ENCODE measurements at regions not wholly inside any gene's neighbourhood (a gene's known extent, or its start where the extent isn't known, plus 50 kb on each side); places are given as distances from the start of the nearest gene placed in this dataset.

GRCh38 chr22:47343611-47344010 is 581.2 kb downstream of the TBC1D22A start:
- DNase-seq (ENCODE audit: low read depth in 3 of 3), result no peak

GRCh38 chr22:47342446-47342845 is 580.0 kb downstream of the TBC1D22A start:
- DNase-seq (ENCODE audit: low read depth in 3 of 3), result no peak

DNA sequence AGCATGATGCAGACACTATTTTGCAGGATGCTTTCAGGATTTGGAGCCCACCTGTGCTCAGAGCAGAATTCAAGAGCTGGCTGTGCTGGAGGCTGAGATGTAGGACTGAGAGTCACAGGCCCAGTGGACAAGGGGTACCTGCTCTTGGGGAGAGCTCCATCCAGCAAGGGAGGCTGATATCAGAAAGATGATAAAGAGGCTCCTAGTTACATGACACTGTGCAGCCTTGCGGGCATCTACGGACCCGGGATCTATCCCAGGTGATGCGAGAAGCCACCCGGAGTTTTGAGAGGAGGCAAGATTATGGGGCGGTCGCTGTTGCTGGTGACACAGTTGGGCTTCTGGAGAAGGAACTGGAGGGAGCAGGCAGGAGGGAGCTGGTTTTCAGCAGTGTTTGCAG is 579.0 kb downstream of the TBC1D22A start:
- DNase-seq (ENCODE audit: low read depth in 3 of 3), result no peak

DNA sequence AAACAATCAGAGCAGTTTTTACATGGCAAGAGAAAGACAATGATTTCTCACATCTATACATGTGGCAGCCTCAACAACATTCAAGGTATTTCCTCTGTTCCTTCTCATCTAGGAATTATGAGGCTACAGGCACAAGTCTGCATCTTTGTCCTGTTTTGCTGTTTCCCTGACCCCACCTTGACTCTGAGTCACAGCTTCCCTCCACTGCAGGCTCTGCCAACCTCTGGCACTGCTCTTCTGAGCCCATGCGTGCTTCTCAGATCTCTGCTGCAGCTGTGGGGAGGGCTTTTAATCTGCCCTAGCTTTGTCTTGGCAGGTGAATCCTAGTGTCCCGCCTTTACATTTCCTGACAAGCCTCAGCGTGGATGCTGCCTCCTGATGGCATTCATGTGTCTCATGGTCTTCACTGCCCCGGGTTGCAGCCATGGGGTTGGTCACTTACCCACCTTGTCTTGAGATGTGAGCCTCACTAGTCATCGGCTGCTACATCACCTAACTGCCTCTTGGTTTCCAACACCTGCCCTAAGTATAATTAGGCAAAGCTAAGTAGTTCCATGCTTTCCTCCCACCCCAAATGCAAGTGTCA is 578.5 kb downstream of the TBC1D22A start:
- DNase-seq (ENCODE audit: low read depth in 3 of 3), result no peak

- DNase-seq (ENCODE audit: low read depth in 3 of 3), result no peak
Measured at GRCh38 chr22:47337161-47337621, 574.7 kb downstream of the TBC1D22A start.

GRCh38 chr22:47335958-47336357 is 573.5 kb downstream of the TBC1D22A start:
- DNase-seq (ENCODE audit: low read depth in 3 of 3), result no peak

- no peak for DNase-seq (ENCODE audit: low read depth in 3 of 3)
Measured at GRCh38 chr22:47335460-47335859, 573.0 kb downstream of the TBC1D22A start.

GRCh38 chr22:47334601-47335000 is 572.2 kb downstream of the TBC1D22A start:
- no peak for DNase-seq (ENCODE audit: low read depth in 3 of 3)

- DNase-seq (ENCODE audit: low read depth in 3 of 3), result no peak
Measured at GRCh38 chr22:47333625-47334024, 571.2 kb downstream of the TBC1D22A start.

DNA sequence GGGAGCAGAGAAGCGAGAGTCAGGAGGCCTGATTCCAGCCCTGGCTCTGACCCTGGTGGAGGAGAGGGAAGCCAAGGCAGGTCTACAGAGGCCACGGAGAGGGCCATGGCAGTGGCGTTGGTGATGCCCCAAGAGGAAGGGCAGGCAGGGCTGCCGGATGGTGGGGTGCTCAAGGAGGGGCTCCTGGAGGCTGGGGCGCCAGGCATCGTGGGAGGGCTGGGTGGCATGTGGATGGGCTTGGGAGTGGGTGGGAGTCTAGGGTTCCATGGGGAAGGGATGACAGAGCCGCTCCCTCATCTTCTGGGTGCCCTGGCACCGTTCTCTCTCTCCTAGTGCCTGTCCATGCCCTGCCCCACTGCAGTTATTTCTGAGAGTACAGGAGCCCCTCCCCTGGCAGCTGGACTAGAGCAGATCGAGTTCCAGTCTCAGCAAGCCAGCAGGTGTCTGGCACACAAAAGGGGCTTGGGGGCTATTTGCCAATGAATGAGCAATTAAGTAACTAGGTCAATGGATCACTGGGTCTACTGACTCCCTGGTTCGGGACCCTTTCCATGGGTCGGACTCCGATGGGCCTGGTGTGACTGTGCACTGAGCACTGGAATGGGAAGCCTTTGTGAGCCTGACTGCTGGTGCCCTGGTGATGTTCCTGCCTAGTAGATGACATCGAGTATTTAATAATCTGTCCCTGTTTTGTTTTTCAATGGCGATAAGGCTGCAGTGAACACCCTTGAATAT is 570.0 kb downstream of the TBC1D22A start:
- DNase-seq (ENCODE audit: low read depth in 3 of 3), result no peak

DNA sequence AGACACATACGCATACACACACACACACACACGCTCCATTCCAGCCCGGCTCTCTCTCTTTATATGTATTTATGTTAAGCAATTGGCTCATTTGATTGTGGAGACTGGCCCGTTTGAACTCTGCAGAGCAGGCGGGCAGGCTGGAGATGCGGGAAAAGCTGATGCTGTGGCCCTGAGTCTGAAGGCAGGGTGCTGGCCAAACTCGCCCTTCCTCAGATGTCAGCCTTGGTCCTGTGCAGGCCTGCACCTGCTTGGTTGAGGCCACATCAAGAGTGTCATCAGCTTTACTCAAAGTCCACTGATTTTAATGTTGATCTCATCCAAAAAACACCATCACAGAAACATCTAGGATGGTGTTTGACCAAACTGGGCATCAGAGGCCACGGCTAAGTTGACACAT is 569.3 kb downstream of the TBC1D22A start:
- DNase-seq (ENCODE audit: low read depth in 3 of 3), result no peak

- no peak for DNase-seq (ENCODE audit: low read depth in 3 of 3)
Measured at GRCh38 chr22:47329727-47330650, 567.5 kb downstream of the TBC1D22A start.

DNA sequence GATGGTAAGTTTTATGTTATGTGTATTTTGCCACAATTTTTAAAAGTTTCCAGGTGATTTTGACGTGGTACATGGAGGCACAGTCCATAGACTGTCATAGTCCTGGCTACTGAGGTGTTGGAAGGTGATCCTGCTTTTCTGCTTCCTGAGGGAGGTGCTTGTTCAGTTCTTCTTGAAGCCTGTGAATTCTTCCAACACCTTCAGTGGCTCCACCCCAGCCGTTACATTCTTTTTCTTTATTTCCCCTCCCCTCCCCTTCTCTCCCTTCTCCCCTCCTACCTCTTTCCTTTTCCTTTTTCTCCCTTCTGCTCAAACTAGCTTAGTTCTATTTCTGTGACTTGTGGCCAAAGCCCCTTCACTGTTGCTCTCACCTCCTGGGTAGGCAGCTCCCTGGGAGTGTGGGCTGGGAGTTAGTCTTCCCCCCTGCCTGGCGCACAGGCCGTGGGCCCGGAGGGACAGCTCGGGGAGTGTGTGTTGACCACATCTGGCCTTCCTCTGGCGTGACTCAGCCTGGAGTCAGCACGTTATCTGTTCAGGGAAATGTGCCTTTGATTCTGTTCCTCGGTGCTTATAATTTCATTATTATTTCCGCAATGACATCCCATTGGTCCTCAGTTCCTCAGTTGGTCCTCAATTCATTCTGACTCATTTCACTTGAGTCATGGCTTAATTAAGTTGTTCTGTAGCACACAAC is 566.2 kb downstream of the TBC1D22A start:
- DNase-seq (ENCODE audit: low read depth in 3 of 3), result no peak

DNA sequence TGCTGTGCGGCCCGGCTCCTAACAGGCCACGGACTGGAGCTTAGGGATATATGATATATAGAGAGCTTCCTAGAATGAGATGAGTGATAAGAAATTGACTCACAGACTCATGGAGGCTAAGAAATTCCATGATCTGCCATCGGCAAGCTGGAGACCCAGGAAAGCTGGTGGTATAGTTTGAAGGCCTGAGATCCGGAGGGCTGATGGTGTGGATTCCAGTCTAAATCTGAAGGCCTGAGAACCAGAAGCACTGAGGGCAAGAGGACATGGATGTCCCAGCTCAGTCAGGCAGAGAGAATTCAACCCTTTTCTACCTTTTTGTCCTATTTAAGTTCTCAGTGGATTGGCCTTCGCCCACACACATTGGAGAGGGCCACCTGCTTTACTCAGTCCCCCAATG is 564.8 kb downstream of the TBC1D22A start:
- DNase-seq (ENCODE audit: low read depth in 3 of 3), result no peak

- no peak for DNase-seq (ENCODE audit: low read depth in 3 of 3)
Measured at GRCh38 chr22:47325249-47325648, 562.8 kb downstream of the TBC1D22A start.

GRCh38 chr22:47324435-47324990 is 562.1 kb downstream of the TBC1D22A start:
- DNase-seq (ENCODE audit: low read depth in 3 of 3), result no peak

DNA sequence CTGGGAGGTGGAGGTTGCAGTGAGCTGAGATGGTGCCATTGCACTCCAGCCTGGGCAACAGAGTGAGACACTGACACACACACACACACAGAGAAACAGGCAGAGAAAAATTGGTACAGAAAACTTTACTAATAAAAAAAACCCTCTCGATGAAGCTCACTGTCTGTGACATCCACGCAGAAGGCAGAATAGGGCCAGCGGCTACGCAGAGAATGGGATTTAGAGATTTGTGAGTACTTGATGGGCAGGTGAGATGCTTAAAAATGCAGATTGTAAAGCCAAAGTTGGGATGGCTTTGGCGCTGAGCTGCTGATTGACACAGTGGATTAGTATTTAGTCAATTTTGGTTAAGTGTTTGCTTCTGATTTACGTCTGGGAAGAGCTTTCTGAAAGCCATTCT is 561.1 kb downstream of the TBC1D22A start:
- DNase-seq (ENCODE audit: low read depth in 3 of 3), result no peak

DNA sequence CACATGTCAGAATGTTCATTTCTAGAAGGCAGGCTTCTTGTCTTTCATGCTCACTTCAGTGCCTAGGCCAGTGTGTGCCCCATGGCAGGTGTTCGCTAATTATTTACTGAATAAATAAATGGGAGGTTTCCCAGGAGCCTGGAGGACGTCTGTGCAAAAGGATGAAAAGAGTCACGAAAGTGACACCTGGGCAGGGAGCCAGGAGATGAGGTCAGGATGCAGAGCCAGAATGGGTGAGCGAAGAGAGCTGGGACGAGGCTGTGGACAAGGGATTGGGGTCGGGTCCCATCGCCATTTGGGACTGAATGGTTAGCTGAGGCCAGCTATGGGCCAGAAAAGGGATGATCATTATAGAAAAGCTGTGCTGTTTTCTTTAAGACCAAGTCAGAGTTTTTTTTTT is 560.4 kb downstream of the TBC1D22A start:
- no peak for DNase-seq (ENCODE audit: low read depth in 3 of 3)

DNA sequence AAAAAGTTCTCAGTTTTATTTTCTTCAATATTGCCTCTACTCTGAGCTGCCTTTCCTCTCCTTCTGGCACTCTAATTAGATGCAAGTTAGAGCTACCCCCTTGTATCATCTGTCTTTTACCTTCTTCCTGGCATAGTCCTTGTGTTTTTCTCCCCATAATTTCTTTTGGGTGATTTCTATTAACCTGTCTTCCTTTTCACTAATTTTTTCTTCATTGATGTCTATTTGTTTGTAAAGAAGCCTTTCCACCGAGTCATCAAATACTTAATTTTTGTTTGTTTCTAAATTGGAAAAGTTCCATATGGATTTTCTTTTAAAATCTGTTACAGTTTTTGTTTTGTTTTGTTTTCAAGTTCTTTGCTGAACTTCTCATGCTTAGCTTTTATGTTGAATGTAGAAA is 558.1 kb downstream of the TBC1D22A start:
- no peak for DNase-seq (ENCODE audit: low read depth in 3 of 3)

GRCh38 chr22:47318041-47318737 is 555.7 kb downstream of the TBC1D22A start:
- no peak for DNase-seq (ENCODE audit: low read depth in 3 of 3)

GRCh38 chr22:47315862-47316419 is 553.5 kb downstream of the TBC1D22A start:
- DNase-seq (ENCODE audit: low read depth in 3 of 3), result no peak

Data from stimulated activated CD4-positive, alpha-beta T cell treated with anti-CD3 and anti-CD28 coated beads, TNF-alpha, amount 100 ng/mL, for 48 hours (primary cell).